HUES48 (cell line): ENCODE measurements at regions not wholly inside any gene's neighbourhood (a gene's known extent, or its start where the extent isn't known, plus 50 kb on each side); places are given as distances from the start of the nearest gene placed in this dataset.
"Not testable (repeated sequence)": the region's sequence is repeated elsewhere in the genome, so short reads cannot be mapped to it uniquely, and the experiment has no call there.

ENCODE experiments used
- H3K27ac ChIP-seq: one replicate; pipeline ENCODE4 v1.7.0; 2013; ENCODE audit warnings: low read depth, low read length, inconsistent platforms
- H3K27me3 ChIP-seq: 2 replicates; pipeline ENCODE4 v1.6.1; 2013; ENCODE audit warnings: mild to moderate bottlenecking, low read length; ENCODE audit not compliant: control insufficient read depth, insufficient read depth
- H3K36me3 ChIP-seq: 2 replicates; pipeline ENCODE4 v1.6.1; 2013; ENCODE audit warnings: low read length; ENCODE audit not compliant: control insufficient read depth, insufficient read depth
- H3K4me1 ChIP-seq: 2 replicates; pipeline ENCODE4 v1.6.1; 2013; ENCODE audit warnings: mild to moderate bottlenecking, low read length; ENCODE audit not compliant: control insufficient read depth, insufficient read depth
- H3K4me3 ChIP-seq: 2 replicates; pipeline ENCODE4 v1.5.1; 2013; ENCODE audit warnings: mild to moderate bottlenecking, low read depth, low read length
- H3K9ac ChIP-seq: 2 replicates; pipeline ENCODE4 v1.6.1; 2013; ENCODE audit warnings: mild to moderate bottlenecking, low read depth, low read length, moderate library complexity
- H3K9me3 ChIP-seq: 2 replicates; pipeline ENCODE4 v1.6.1; 2013; ENCODE audit warnings: low read length; ENCODE audit not compliant: control insufficient read depth, insufficient read depth

DNA sequence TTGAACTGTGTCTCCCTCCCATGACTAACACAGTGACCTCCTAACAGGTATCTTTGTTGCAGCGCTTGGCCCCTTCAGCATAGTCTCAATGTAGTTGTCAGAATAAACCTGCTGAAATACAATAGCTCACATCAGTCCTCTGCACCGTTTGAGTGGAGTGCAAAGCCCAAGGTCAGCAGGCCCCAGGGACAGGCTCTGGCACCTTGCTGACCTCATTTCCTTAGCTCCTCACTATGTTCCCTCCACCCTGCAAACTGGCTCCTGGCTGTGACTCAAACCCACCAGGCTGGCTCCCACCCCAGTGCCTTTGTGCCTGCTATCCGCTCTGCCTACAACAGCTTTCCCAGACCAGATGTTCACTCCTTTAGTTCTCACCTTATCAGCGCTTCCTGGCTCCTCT is 146.7 kb downstream of the LRATD1 start:
- H3K27me3 ChIP-seq, result no peaks in the 10 kb centered on the region
- no peak overlapping the region for H3K27ac ChIP-seq
- H3K36me3 ChIP-seq, result no peaks in the 10 kb centered on the region
- H3K4me1 ChIP-seq, result no peaks in the 10 kb centered on the region
- no peak overlapping the region for H3K9ac ChIP-seq
- H3K9me3 ChIP-seq, result no peaks in the 10 kb centered on the region
- no peak overlapping the region for H3K4me3 ChIP-seq

- H3K9ac ChIP-seq, result no peak overlapping the region
- H3K27ac ChIP-seq, result no peak overlapping the region
- H3K4me3 ChIP-seq, result no peak overlapping the region
- no peaks in the 10 kb centered on the region for H3K27me3 ChIP-seq
- H3K36me3 ChIP-seq, result no peaks in the 10 kb centered on the region
- H3K9me3 ChIP-seq, result no peaks in the 10 kb centered on the region
- H3K4me1 ChIP-seq, result no peaks in the 10 kb centered on the region
Observed at GRCh38 chr2:14781142-14781541, 148.6 kb downstream of the LRATD1 start.

GRCh38 chr2:14788814-14789213 is 156.3 kb downstream of the LRATD1 start:
- H3K9me3 ChIP-seq, H3K9ac ChIP-seq, H3K4me3 ChIP-seq, H3K27ac ChIP-seq, H3K4me1 ChIP-seq, H3K36me3 ChIP-seq, H3K27me3 ChIP-seq: not testable (repeated sequence)

- H3K4me1 ChIP-seq, result no peaks in the 10 kb centered on the region
- H3K4me3 ChIP-seq, result no peak overlapping the region
- H3K27ac ChIP-seq, result no peak overlapping the region
- H3K9me3 ChIP-seq, result peaks cover 6% of the 10 kb centered on the region; the same call in 1 of the 2 replicates
- H3K27me3 ChIP-seq, result no peaks in the 10 kb centered on the region
- no peaks in the 10 kb centered on the region for H3K36me3 ChIP-seq
- H3K9ac ChIP-seq, result no peak overlapping the region
Observed at GRCh38 chr2:14790041-14790640, 157.6 kb downstream of the LRATD1 start.

- Histone ChIP-seq H3K9me3 (no peaks in the 10 kb centered on the region; the same call in 1 of the 2 replicates), H3K36me3 (no peaks in the 10 kb centered on the region), H3K9ac (no peak overlapping the region), H3K4me3 (no peak overlapping the region), H3K27me3 (no peaks in the 10 kb centered on the region), H3K27ac (no peak overlapping the region), H3K4me1 (no peaks in the 10 kb centered on the region)
Observed at GRCh38 chr2:14803994-14804393, 171.5 kb downstream of the LRATD1 start.

DNA sequence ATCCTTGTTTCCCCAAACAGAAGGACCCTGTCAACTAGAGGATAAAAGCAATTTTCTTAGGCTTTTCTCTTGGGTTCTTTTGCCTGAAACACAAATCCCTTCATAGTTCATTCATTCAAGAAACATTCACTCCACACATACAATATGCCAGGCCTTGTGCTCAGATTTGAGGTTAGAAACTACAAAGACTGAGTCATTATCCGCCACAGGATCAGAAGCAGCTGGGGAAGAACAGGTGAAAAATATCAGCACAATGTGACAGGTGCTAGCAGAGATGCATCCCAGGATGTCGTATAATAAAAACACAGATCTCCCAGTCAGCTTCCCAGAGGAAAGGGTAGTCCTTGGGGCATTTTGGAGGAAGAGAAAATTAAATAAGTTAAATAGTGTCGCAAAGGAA is 172.4 kb downstream of the LRATD1 start:
- H3K9ac ChIP-seq, result no peak overlapping the region
- H3K4me1 ChIP-seq, result no peaks in the 10 kb centered on the region
- no peak overlapping the region for H3K27ac ChIP-seq
- no peaks in the 10 kb centered on the region for H3K27me3 ChIP-seq
- no peak overlapping the region for H3K4me3 ChIP-seq
- H3K36me3 ChIP-seq, result no peaks in the 10 kb centered on the region
- H3K9me3 ChIP-seq, result peaks cover 6% of the 10 kb centered on the region

DNA sequence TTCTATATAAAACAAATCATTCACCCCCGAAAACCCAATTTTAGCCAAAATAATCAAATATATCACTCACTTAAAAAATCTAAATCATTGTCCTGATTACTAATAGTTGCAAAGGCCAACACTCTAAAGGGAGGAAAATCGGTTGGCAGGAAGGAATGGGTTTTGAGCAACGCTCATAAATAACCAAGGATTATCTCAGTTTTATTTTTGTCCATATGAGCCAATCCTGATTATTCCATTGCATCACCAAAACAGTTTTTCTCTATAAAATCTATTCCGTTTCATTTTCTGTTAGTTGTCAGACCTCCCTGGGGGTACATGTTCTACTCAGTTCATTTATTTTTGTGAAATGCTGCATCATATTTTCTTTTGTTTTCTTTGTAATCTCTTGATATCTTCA is 174.1 kb downstream of the LRATD1 start:
- Histone ChIP-seq H3K27ac (no peak overlapping the region), H3K4me1 (no peaks in the 10 kb centered on the region), H3K36me3 (no peaks in the 10 kb centered on the region), H3K4me3 (no peak overlapping the region), H3K9me3 (peaks cover 8% of the 10 kb centered on the region), H3K9ac (no peak overlapping the region), H3K27me3 (no peaks in the 10 kb centered on the region)

GRCh38 chr2:14815201-14815600 is 182.7 kb downstream of the LRATD1 start:
- H3K4me3 ChIP-seq, result no peak overlapping the region
- peaks cover 2% of the 10 kb centered on the region for H3K9me3 ChIP-seq
- no peaks in the 10 kb centered on the region for H3K27me3 ChIP-seq
- H3K9ac ChIP-seq, result no peak overlapping the region
- H3K4me1 ChIP-seq, result no peaks in the 10 kb centered on the region
- no peak overlapping the region for H3K27ac ChIP-seq
- H3K36me3 ChIP-seq, result no peaks in the 10 kb centered on the region

DNA sequence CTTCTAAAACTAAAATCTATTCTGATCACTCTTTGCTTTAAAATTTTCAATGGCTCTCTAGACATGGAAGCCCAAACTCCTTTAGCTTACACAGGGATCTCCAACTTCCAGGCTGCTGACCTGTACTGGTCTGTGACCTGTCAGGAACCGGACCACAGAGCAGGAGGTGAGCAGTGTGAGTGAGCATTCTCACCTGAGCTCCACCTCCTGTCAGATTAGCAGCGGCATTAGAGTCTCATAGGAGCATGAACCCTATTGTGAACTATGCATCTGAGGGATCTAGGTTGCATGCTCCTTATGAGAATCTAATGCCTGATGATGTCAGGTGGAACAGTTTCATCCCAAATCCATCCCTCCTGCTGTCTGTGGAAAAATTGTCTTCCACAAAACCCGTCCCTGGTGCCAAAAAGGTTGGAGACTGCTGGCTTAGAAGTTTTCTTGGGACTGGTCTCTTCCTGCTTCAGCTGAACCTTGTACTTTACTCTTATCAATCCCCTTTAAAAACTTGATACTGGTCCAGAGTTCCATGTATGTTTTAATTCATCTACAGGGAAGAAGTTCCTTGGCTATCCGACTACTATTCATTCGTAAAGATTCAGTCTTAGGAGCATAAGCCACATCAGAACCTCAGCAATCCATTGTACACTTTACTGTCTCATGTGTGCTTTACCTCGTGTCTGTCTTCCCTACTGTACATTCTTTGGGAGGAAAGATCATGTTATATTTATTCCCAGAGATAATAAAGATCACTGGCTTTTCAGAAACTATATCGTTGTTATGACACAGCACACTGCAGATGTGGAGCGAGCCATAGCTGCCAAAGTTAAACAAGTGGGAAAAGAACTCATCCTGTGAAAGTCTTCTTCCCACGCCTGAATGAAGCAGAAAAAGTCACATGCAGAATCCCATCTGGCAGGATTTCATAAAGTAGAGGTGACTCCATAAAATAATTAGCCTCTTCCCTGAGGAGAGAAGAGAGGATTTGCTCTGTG is 183.8 kb downstream of the LRATD1 start:
- Histone ChIP-seq H3K9ac (no peak overlapping the region), H3K4me3 (no peak overlapping the region), H3K27ac (no peak overlapping the region), H3K9me3 (peaks cover 2% of the 10 kb centered on the region), H3K36me3 (no peaks in the 10 kb centered on the region), H3K4me1 (no peaks in the 10 kb centered on the region), H3K27me3 (no peaks in the 10 kb centered on the region)

DNA sequence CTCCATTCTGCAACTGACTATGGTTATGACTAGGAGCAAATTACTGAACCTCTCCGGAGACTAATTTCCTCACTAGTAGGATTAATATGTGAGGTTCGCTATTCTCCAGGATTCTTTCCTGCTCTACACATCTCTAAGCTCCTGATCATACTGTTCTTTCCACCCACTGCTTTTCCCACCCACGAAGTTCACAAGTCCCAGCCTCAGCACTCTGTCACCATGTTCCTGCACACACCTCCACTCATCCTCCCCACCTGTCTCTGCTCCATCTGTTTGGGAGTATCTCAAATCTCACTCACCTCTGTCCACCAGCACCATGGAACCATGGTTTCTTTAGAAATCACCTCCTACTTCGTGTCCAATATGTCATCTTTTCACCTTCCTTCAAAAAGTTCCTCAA is 185.3 kb downstream of the LRATD1 start:
- no peak overlapping the region for H3K27ac ChIP-seq
- no peaks in the 10 kb centered on the region for H3K36me3 ChIP-seq
- no peaks in the 10 kb centered on the region for H3K27me3 ChIP-seq
- H3K4me1 ChIP-seq, result no peaks in the 10 kb centered on the region
- H3K4me3 ChIP-seq, result no peak overlapping the region
- H3K9ac ChIP-seq, result no peak overlapping the region
- H3K9me3 ChIP-seq, result no peaks in the 10 kb centered on the region; the same call in none of the 2 replicates

GRCh38 chr2:14826518-14826917 is 194.0 kb downstream of the LRATD1 start:
- Histone ChIP-seq H3K4me3 (no peak overlapping the region), H3K9me3 (no peaks in the 10 kb centered on the region), H3K4me1 (no peaks in the 10 kb centered on the region), H3K27me3 (no peaks in the 10 kb centered on the region), H3K27ac (no peak overlapping the region), H3K36me3 (no peaks in the 10 kb centered on the region), H3K9ac (no peak overlapping the region)
